NCI-H345 treated with DMSO at 0.1 percent for 48 hours (cell line): ENCODE measurements at regions not wholly inside any gene's neighbourhood (a gene's known extent, or its start where the extent isn't known, plus 50 kb on each side); places are given as distances from the start of the nearest gene placed in this dataset.

ENCODE experiments used
- DNase-seq: peaks from one replicate; lab custom pipeline; 2025; ENCODE audit not compliant: unreplicated experiment; lab: John Stamatoyannopoulos, UW

DNA sequence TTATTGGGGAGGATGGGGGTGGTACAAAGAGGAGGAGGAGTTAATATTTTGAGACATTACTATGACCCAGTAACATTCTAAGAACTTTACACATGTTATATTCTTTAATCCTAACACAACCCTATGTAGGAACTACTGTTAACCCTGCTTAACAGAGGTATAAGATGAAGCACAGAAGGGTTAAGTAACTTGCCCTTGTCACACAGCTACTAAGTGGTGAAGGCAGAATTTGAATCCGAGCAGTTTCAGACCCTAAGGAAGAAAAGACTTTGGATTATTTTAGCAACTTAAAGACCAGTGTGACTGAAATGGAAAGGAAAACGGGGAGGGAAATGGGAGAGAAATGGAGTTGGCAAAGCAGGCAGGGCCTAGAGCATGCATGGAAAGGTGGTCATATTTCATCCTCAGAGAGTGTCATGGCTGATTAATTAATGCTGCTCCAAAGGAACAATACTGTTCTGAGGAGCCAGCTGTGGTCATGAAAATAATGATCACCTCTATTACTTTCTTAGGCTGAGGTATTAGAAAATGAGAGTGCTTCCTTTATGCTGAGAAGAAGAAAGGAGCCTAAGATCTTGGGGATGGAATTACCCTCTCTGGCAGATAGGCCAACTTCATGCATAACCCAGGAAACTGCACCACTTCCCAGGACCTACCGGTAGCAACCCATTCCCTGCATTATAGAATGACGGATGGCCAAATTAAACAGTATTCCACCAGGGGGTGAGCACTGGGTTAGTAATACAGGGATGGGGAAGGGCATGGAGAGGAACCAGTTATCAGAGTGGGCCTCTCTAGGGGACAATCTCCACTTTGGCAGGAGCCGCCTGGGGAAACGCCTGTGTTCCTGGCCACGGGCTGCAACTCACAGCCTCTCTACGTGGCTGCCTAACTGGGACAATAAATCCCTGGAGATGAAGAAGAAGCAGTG is 50.1 kb upstream of the TNFAIP3 start:
- DNase-seq = no peak
